Testis (tissue), 2 donors: ENCODE measurements at regions not wholly inside any gene's neighbourhood (a gene's known extent, or its start where the extent isn't known, plus 50 kb on each side); places are given as distances from the start of the nearest gene placed in this dataset.

Experiments
- DNase-seq: peaks from one replicate; pipeline ENCODE4 v3.0.0-alpha.2; 2019
- H3K27ac ChIP-seq, 2 donors: fragments of 200-600 bp; sonication (generic); one replicate each; pipeline ENCODE4 v1.5.1; 2019
- H3K27me3 ChIP-seq: fragments of 200-600 bp; sonication (generic); one replicate; pipeline ENCODE4 v1.5.1; 2019
- H3K36me3 ChIP-seq: fragments of 200-600 bp; sonication (generic); one replicate; pipeline ENCODE4 v1.5.1; 2017; ENCODE audit warnings: low read depth; ENCODE audit errors: missing control alignments
- H3K4me1 ChIP-seq: fragments of 200-600 bp; sonication (generic); one replicate; pipeline ENCODE4 v1.5.1; 2019
- H3K4me3 ChIP-seq, 2 donors: fragments of 200-600 bp; sonication (generic); one replicate each; pipeline ENCODE4 v1.5.1; 2017 to 2019
- H3K9me3 ChIP-seq: fragments of 200-600 bp; sonication (generic); one replicate; pipeline ENCODE4 v1.5.1; 2017
- POLR2A ChIP-seq: fragments of 450-650 bp; IDR thresholded peaks from one replicate; pipeline ENCODE4 v1.6.1; 2017; ENCODE audit warnings: antibody characterized with exemption, mild to moderate bottlenecking, moderate library complexity
- WGBS, 2 donors: methylation state at CpG; one replicate each; pipeline ENCODE4 v1.1.5; 2018; 5-methylcytosine and 5-hydroxymethylcytosine counted together
- intact Hi-C: fragments of 100-400 bp; cut with DNase I; formaldehyde crosslinking; loops from one replicate; pipeline ENCODE4 v1.15.1; 2023; ENCODE audit warnings: low total_unique reads
- TF ChIP-seq, protein P1 (sequence below), 3 experiments: fragments of 450-650 bp in 2 of 3; fragments of 200-600 bp in 1 of 3; sonication (generic) in 1 of 3; IDR thresholded peaks; one replicate each; pipeline ENCODE4 v1.5.1; 2016 to 2019; ENCODE audit warnings: antibody characterized with exemption in 3 of 3, mild to moderate bottlenecking in 2 of 3, moderate library complexity in 1 of 3

DNA sequence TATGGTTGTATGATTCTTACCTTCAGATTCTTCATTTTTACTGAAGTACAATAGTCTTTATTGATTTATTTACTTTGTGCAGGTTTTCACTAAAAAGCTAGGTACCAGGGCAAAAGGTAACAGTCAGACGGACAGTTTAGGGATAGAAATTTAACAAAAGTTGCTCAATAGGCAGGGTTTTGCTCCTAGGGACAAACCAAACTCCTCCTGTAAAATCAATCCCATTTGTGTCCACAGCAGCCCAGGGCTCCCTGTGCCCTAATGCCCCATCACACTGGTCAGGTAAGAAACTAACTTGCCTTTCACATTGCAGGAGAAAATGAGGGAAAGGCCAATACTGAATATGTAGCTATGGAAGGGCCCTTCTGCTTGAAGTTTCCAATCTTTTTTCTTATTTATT lies 410.9 kb downstream of the EPHA4 start:
- H3K27ac ChIP-seq = no peak overlapping the region
- H3K36me3 ChIP-seq = no peaks in the 10 kb centered on the region
- H3K9me3 ChIP-seq = no peaks in the 10 kb centered on the region
- no peaks in the 10 kb centered on the region for H3K27me3 ChIP-seq
- H3K4me1 ChIP-seq = no peaks in the 10 kb centered on the region
- TF ChIP-seq, protein P1, sequence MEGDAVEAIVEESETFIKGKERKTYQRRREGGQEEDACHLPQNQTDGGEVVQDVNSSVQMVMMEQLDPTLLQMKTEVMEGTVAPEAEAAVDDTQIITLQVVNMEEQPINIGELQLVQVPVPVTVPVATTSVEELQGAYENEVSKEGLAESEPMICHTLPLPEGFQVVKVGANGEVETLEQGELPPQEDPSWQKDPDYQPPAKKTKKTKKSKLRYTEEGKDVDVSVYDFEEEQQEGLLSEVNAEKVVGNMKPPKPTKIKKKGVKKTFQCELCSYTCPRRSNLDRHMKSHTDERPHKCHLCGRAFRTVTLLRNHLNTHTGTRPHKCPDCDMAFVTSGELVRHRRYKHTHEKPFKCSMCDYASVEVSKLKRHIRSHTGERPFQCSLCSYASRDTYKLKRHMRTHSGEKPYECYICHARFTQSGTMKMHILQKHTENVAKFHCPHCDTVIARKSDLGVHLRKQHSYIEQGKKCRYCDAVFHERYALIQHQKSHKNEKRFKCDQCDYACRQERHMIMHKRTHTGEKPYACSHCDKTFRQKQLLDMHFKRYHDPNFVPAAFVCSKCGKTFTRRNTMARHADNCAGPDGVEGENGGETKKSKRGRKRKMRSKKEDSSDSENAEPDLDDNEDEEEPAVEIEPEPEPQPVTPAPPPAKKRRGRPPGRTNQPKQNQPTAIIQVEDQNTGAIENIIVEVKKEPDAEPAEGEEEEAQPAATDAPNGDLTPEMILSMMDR (IDR thresholded peaks at IDR 0.05) = no peak
- no peak for TF ChIP-seq POLR2A
- WGBS, 2 donors = 92 to 97% methylated on average over 1 of the region's 1 CpG
- intact Hi-C loops = no loop called here
- no peak for DNase-seq
- H3K4me3 ChIP-seq = no peak overlapping the region

DNA sequence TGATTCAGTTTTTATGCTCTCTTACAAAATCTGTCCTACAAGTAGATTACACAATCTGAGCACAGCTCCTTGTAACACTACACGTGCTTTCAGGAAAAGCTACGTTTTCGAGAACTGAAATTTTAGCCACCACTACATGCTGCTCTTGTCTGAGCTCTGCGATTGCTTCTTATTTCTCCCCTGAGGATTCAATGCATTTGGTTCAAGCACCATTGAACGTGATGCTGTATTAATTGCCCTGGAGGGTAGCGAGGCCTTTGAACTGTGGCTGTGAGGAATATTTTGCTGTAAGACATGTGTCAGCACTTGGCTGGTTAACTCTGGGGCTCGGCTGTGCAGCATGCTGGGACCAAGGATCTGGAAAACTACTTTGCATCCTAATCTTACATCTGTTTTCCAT lies 405.8 kb downstream of the EPHA4 start:
- DNase-seq = no peak
- intact Hi-C loops = no loop called here
- no peak overlapping the region for H3K27ac ChIP-seq
- no peak overlapping the region for H3K4me3 ChIP-seq
- H3K4me1 ChIP-seq = no peaks in the 10 kb centered on the region
- TF ChIP-seq, protein P1 (IDR thresholded peaks at IDR 0.05) = no peak
- TF ChIP-seq POLR2A = no peak
- H3K36me3 ChIP-seq = no peaks in the 10 kb centered on the region
- no peaks in the 10 kb centered on the region for H3K9me3 ChIP-seq
- no peaks in the 10 kb centered on the region for H3K27me3 ChIP-seq
- WGBS, 2 donors = 79 to 81% methylated on average over 7 of the region's 7 CpGs

DNA sequence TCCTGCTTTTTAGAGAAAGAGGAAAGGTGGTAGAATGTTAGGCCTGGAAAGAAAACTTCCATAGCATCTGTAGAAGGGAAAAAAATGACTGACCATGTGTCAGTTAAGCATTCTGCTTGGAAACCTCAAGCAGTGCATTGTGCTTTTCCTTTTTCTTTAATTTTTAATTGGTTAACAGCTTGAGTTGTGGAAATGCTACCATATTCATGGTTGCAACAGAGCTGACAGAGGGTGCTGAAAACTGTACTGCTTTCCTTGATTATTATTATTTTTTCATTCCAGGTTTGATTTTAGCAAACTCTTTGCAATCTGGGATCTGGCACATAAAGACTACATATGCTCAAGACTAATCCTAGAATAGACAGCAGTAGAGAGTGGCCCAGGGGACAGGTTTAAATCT lies 404.5 kb downstream of the EPHA4 start:
- H3K4me1 ChIP-seq = no peaks in the 10 kb centered on the region
- TF ChIP-seq POLR2A = no peak
- TF ChIP-seq, protein P1 (IDR thresholded peaks at IDR 0.05) = no peak
- intact Hi-C loops = no loop called here
- H3K36me3 ChIP-seq = no peaks in the 10 kb centered on the region
- no peak overlapping the region for H3K4me3 ChIP-seq
- H3K9me3 ChIP-seq = no peaks in the 10 kb centered on the region
- no peak overlapping the region for H3K27ac ChIP-seq
- no peak for DNase-seq
- no peaks in the 10 kb centered on the region for H3K27me3 ChIP-seq

DNA sequence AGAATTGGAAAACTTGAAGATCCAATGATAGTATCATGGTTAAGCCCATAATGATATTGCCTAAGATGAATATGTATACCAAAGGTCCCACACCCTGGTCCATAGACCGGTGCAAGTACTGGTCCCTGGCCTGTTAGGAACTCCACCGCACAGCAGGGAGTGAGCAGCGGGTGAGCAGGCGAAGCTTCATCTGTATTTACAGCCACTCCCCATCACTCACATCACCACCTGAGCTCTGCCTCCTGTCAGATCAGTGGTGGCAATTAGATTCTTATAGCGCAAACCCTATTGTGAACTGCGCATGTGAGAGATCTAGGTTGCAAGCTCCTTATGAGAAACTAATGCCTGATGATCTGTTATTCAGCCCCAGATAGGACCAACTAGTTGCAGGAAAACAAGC lies 402.4 kb downstream of the EPHA4 start:
- 69 to 73% methylated on average over 6 of the region's 6 CpGs for WGBS, 2 donors
- H3K4me1 ChIP-seq = no peaks in the 10 kb centered on the region
- intact Hi-C loops = no loop called here

DNA sequence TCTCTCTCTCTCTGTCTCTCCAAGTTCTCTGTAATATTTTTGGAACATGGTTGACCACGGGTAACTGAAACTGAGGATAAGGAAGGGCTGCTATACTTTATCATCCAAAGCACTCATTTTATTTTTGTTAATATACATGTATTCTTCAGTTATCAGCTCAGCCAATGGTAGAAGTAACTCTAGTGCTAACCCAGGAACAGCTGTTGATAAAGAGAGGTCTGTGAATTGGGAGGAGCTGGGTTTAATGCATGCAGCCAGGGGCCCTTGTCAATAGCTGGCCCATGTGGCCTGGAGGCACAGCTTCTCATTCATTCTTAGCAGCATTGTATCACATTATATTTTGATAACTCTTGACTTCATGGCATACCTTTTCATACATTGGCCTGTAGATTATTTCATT lies 401.6 kb downstream of the EPHA4 start:
- 46 to 67% methylated on average over 1 of the region's 1 CpG for whole genome bisulfite sequencing, 2 donors
- Histone ChIP-seq H3K27ac (no peak overlapping the region), H3K36me3 (no peaks in the 10 kb centered on the region), H3K4me3 (no peak overlapping the region), H3K9me3 (no peaks in the 10 kb centered on the region), H3K4me1 (no peaks in the 10 kb centered on the region), H3K27me3 (no peaks in the 10 kb centered on the region)
- no peak for DNase-seq
- intact Hi-C loops = no loop called here
- TF ChIP-seq, protein P1 (IDR thresholded peaks at IDR 0.05) = no peak
- TF ChIP-seq POLR2A = no peak

More for the DNA sequence above, 402.4 kb downstream of the EPHA4 start:
- H3K27me3 ChIP-seq = no peaks in the 10 kb centered on the region
- no peak overlapping the region for H3K4me3 ChIP-seq
- no peaks in the 10 kb centered on the region for H3K36me3 ChIP-seq
- DNase-seq = no peak
- H3K27ac ChIP-seq = no peak overlapping the region
- TF ChIP-seq, protein P1 (IDR thresholded peaks at IDR 0.05) = no peak
- no peak for TF ChIP-seq POLR2A
- no peaks in the 10 kb centered on the region for H3K9me3 ChIP-seq
